NCI-H748 treated with DMSO at 0.1 percent for 48 hours (cell line): ENCODE measurements at regions not wholly inside any gene's neighbourhood (a gene's known extent, or its start where the extent isn't known, plus 50 kb on each side); places are given as distances from the start of the nearest gene placed in this dataset.
A peak's percentile ranks its signal among the peaks of the same experiment; 100 is the strongest.
"Not testable (repeated sequence)": the region's sequence is repeated elsewhere in the genome, so short reads cannot be mapped to it uniquely, and the experiment has no call there.

ENCODE experiments used
- DNase-seq: peaks from one replicate; lab custom pipeline; 2025; lab: John Stamatoyannopoulos, UW

DNA sequence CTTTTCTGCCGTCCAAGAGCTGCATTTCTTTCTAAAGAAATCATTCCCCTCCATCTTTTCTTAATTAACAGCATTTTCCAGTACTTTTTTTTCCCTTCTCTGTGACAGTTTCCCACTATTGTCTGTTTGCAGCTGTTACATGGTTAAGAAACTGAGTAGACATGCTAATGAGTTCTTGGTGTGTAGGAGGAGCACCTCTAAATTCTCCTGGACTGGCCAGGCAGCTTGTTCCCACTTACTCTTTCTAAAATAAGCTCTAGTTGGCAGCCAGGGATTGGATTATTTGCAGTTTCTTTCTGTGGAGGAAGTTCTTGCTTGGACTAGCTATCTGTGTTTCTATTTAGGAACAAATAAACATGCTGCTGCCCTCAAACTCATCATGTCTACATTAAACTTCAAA, 235.1 kb upstream of the GAP43 start:
- no peak for DNase-seq

- DNase-seq: no peak
Measured at GRCh38 chr3:115388811-115389210, 234.5 kb upstream of the GAP43 start.

DNA sequence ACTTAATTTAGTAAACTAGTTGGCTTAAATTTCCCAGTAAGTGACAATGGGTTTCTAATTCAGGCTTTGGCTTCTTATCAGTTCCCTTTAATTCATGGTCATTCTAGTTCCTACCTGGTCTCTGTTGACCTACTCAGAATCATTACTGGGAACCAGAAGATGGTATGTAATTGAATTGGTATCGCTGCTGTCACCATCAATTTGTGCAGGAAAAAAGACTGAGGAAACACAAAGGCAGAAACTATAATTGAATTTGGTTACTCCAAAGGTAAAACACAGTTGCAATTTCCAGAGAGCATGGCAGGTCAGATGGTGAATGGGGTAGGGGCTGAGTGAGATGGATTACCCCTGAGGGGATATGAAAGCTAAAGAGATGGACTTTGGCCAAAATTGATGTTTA, 226.5 kb upstream of the GAP43 start:
- no peak for DNase-seq

- DNase-seq: no peak
Measured at GRCh38 chr3:115397433-115397832, 225.9 kb upstream of the GAP43 start.

DNA sequence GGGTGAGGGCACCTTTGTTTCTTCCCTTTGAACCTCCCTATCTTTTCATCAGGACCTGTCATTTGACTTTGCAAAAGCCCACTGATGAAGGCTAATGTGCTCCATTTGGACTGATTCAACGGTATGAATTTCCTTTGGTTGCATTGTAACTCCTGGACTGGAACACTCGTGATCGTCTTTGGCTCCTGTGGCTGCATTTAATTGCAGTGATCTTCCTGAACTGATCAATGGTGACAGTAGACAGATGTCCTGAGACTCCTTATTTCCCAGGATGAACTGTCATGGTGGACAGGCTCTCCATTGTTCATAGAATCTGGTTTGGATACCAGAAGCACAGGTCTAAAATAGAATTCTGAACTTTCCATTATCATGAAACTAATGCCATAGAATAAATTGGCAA, 224.8 kb upstream of the GAP43 start:
- no peak for DNase-seq

DNA sequence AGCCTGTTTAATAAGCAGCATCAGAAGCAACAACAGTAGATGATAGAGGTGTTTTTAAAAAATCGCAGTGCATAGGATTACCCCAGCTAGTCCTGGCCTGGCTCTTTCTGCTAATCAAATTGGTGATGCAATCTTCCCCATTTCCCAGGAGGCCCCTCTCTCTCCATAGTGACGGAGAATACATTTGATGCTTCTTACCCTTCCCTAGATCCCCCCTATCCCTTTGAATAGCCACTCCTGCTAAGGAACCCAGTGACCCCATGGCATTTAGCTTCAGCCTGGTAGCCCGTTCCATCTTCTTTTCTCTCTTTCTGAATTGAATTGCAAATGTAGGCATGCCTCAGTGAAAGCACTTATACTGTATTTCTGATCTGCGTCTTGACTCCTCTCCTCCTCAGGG, 223.6 kb upstream of the GAP43 start:
- DNase-seq: no peak

- no peak for DNase-seq
Measured at GRCh38 chr3:115401298-115401697, 222.0 kb upstream of the GAP43 start.

DNA sequence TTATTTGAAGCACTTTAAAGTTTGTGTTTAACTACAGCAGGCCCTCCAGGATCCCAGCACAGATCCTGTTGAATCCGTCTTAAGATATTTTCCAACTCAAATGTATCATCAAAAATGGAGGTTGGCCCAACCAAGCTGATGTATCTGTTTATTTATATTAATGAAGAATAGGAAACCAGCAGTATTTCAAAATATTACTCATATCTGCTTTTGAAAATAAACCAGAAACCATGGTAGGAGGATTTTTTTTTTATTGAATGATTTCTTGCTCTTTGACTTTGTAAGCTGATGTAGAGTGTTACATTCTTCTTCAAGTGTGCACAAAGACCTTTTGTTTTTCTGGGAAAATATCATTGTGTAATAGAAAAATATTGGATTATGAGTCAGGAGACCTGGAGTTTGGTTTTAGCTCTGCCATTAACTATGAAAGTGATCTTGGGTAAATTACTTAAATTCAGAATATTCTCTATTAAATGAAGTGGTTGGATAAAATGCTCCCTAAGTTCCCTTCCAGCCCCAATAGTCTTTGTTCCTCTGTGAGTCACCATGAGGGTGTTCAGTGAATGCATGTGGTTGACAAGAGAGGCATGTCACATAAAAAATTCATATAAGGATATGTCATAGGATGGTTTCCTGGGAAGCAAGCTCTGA, 221.3 kb upstream of the GAP43 start:
- DNase-seq: no peak

DNA sequence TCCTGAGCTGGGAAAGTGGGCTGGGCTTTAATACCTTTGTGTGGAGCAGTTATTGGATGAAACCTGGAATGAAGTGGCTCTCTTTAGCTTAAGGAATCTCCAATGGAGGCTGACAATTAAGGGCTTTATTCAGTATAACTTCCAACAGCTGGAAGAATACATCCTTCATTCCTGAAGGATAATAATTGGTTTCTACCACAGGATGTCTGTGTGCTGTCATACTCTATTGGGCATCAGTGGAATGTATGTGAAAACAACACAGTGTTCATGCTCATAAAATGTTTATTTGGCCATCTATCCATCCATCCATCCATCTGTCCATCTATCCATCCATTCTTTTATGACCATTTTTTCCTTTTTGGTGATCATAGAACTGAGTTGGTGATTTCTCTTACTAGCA, 220.7 kb upstream of the GAP43 start:
- no peak for DNase-seq

DNA sequence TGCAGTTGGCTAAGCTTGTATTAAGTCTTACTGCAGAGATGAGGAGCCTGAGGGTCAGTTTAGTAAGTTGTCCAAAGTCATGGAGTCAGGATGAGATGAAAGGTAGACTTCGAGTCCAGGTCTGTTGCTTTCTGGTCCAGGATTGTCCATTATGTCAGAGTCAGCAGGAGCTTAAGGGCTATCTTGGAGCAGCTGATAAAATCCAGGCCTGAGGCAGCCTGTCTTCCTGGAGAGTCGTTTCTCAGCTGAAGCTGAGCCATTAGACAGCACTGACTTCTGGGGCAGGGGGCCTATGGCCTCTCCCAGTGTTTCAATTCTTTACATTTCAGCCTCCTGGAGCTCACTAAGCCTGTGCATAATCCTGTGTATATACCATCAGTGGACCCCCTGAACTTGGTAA, 219.5 kb upstream of the GAP43 start:
- no peak for DNase-seq

- no peak for DNase-seq
Measured at GRCh38 chr3:115409596-115409995, 213.7 kb upstream of the GAP43 start.

DNA sequence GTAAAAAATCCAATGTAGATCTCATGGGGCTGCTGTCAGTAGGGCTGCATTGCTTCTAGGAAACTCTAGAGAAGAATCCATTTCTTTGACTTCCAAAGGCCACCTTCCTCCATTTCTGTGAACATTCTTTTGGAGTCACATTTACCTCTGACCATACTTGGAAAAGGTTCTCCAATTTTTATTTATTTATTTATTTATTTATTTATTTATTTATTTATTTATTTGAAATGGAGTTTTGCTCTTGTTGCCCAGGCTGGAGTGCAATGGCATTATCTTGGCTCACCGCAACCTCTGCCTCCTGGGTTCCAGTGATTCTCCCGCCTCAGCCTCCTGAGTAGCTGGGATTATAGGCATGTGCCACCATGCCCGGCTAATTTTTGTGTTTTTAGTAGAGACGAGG, 208.7 kb upstream of the GAP43 start:
- DNase-seq: not testable (repeated sequence)

DNA sequence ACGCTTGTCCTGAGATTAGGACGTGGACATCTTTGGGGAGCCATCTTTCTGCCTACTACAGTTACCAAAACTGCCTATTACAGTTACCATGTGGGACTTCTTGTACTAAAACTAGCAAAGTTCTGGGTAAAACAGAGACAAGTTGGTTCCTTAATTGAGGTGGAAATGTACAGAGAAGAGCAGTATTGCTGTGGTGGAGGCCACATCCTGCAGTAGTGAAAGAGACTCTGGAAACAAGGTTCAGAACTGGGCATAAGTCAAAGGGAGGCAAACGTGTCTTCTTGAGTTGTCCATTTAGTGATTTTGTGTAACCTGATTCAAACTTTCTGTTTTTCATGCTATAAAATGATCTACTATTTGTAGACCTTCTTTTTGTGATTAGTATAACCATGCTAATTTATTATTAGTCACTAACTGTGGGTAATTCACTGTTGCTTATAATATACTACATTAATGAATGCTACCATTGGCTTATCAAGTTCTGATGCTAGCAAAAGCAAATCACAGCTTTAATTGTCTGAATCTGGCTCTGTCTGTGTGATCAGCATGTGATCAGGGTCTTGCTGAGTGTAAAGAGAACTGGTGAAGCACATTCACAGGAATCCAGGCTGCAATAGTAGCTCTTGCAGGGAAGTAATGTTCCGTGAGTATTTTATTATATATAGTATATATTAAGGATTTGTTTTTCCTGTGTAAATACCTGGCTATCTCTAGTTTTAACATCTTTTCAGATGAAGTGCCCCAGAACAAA, 207.9 kb upstream of the GAP43 start:
- DNase-seq: no peak

DNA sequence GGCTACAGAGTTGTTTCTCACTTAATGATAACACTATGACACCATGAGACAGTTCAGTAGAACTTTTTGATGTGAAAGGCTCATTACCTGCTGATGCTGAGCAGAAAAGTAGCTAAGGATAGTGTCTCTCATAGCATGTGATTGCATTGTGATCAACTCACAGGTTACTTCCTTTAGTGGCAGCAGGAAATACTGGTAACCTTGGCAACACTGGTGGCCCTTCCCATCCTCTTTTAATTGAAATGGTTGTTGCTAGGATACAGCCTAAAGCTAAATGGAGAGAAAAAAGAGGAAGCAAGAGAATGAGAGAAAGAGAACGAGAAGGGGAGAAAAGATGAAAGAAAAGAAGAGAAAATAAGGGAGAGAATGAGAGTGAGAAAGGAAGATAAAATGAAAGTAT, 204.7 kb upstream of the GAP43 start:
- DNase-seq: peak; percentile 63

DNA sequence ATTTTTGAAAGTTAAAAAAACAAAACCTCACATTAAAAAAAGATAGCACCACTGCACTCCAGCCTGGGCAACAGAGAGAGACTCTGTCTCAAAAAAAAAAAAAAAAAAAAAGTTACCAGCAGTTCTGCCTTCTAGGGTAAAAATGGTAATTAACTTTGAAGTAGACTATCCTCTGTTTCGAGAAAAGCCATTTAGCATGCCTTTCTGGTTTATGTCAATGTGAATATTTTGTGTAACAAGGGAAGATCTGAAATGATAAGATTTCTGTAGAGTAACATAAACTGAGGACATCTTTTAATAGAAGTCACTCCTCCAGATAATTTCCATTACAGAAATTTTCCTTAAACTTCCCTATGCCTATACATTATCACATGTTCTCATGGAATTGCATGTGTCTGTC, 203.2 kb upstream of the GAP43 start:
- no peak for DNase-seq

GRCh38 chr3:115423170-115423569, 200.1 kb upstream of the GAP43 start:
- DNase-seq: no peak

DNA sequence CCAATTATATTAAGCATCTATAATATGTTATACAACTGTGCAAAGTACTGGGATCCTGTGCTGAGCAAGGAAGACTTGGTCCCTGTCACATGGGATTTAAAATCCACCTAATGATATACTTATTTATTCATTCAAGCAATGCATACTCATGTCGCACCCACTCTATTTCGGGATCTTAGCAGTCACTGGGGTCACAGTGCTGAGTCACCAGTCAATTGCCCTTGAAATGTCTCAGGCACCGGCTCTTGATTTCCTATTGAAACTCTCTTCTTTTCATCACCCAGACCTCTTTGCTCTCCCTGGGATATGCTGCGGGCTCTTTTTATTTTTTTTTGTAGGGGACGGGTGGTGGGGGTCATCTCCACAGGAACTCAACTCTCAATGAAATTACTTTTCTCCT, 194.5 kb upstream of the GAP43 start:
- no peak for DNase-seq

GRCh38 chr3:115436767-115437301, 186.5 kb upstream of the GAP43 start:
- DNase-seq: no peak

GRCh38 chr3:115438799-115439198, 184.5 kb upstream of the GAP43 start:
- no peak for DNase-seq

DNA sequence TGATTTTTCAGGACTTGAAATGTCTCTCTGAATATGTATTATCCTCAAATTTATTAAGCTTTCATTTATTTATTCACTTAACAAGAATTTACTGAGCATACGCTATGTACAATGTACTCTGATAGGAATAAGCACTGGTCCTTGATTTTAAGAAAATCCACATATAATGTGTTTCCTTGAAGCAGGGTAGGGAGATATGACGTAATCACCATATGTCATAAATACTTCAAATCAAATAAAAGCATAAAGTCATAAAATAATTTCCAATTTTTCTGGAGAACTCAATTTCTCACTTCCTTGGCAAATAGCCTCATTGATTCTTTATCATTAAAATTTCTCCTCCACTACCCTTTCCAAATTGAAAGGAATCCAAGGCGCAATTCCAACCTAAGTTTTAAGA, 177.8 kb upstream of the GAP43 start:
- DNase-seq: no peak

DNA sequence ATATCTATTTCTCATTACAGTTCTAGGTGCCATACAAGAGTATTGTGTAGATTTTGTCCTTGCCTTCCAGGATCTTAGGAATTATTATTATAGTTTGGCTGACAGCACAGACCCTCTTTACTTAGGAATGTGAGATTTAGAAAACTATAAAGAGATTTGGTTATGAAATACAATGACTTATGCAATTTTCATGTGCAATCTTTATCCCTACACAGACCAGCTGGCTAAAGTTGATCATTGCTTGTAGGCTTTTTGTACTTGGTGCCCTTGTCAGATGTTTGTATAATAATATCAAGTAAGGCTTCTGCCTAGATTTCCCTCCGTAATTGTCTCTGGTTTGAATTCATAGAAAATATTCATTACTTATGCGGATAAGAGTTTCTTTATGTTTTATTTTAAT, 174.5 kb upstream of the GAP43 start:
- no peak for DNase-seq

GRCh38 chr3:115450036-115450435, 173.3 kb upstream of the GAP43 start:
- DNase-seq: no peak

DNA sequence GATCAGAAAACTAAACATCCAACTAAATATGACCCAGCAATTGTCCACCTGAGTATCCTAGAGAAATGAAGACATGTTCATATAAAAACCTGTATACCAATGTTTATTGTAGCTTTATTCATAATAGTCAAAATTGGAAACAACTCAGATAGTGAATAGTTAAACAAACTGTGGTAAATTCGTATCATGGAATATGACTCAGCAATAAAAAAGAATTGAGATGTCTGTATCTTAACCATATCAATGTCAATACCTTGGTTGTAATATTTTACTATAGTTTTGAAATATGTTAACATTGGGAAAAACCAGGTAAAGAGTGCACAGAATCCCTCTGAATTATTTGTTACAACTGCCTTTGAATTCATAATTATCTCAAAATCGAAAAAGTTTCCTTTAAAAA, 159.3 kb upstream of the GAP43 start:
- no peak for DNase-seq

- peak; percentile 78 for DNase-seq
Measured at GRCh38 chr3:115469649-115470048, 153.7 kb upstream of the GAP43 start.
